GM18868 (cell line): ENCODE measurements at regions not wholly inside any gene's neighbourhood (a gene's known extent, or its start where the extent isn't known, plus 50 kb on each side); places are given as distances from the start of the nearest gene placed in this dataset.

ENCODE experiments used
- ATAC-seq: cut with Tn5 transposase; IDR thresholded peaks from one replicate; pipeline ENCODE4 v1.9.1; 2021; ENCODE audit warnings: mild to moderate bottlenecking, moderate library complexity; ENCODE audit not compliant: unreplicated experiment

GRCh38 chr5:15447209-15447608, 52.8 kb upstream of the FBXL7 start:
- ATAC-seq: no peak

- ATAC-seq: no peak
Observed at GRCh38 chr5:15446552-15446951, 53.4 kb upstream of the FBXL7 start.

GRCh38 chr5:15442193-15442570, 57.8 kb upstream of the FBXL7 start:
- no peak for ATAC-seq

GRCh38 chr5:15441433-15442192, 58.4 kb upstream of the FBXL7 start:
- ATAC-seq: no peak

GRCh38 chr5:15440434-15440833, 59.5 kb upstream of the FBXL7 start:
- no peak for ATAC-seq

GRCh38 chr5:15439801-15440200, 60.2 kb upstream of the FBXL7 start:
- ATAC-seq: no peak

GRCh38 chr5:15433709-15434108, 66.3 kb upstream of the FBXL7 start:
- no peak for ATAC-seq

GRCh38 chr5:15431923-15432322, 68.1 kb upstream of the FBXL7 start:
- ATAC-seq: no peak

GRCh38 chr5:15425766-15426165, 74.2 kb upstream of the FBXL7 start:
- ATAC-seq: no peak

GRCh38 chr5:15424769-15425168, 75.2 kb upstream of the FBXL7 start:
- no peak for ATAC-seq

- ATAC-seq: no peak
Observed at GRCh38 chr5:15421921-15422412, 78.0 kb upstream of the FBXL7 start.

GRCh38 chr5:15421381-15421780, 78.6 kb upstream of the FBXL7 start:
- ATAC-seq: no peak

GRCh38 chr5:15420201-15420600, 79.8 kb upstream of the FBXL7 start:
- no peak for ATAC-seq

GRCh38 chr5:15417156-15417555, 82.8 kb upstream of the FBXL7 start:
- ATAC-seq: no peak

- ATAC-seq: no peak
Observed at GRCh38 chr5:15406478-15406877, 93.5 kb upstream of the FBXL7 start.

GRCh38 chr5:15393146-15393545, 106.8 kb upstream of the FBXL7 start:
- no peak for ATAC-seq

- ATAC-seq: no peak
Observed at GRCh38 chr5:15391704-15392397, 108.1 kb upstream of the FBXL7 start.

GRCh38 chr5:15388866-15389265, 111.1 kb upstream of the FBXL7 start:
- ATAC-seq: no peak

- ATAC-seq: no peak
Observed at GRCh38 chr5:15387931-15388524, 112.0 kb upstream of the FBXL7 start.

- ATAC-seq: no peak
Observed at GRCh38 chr5:15386122-15386521, 113.9 kb upstream of the FBXL7 start.

- ATAC-seq: no peak
Observed at GRCh38 chr5:15385553-15385952, 114.4 kb upstream of the FBXL7 start.

- no peak for ATAC-seq
Observed at GRCh38 chr5:15385037-15385436, 114.9 kb upstream of the FBXL7 start.
